ENCODE measurements at regions not wholly inside any gene's neighbourhood (a gene's known extent, or its start where the extent isn't known, plus 50 kb on each side); places are given as distances from the start of the nearest gene placed in this dataset.

- TF ChIP-seq TCF4 (CRISPR knock-in tag; IDR thresholded peaks at IDR 0.05; ENCODE audit: borderline replicate concordance) (no peak), ZFP30 (CRISPR knock-in tag; IDR thresholded peaks at IDR 0.05) (no peak), OSR1 (CRISPR knock-in tag; IDR thresholded peaks at IDR 0.05) (no peak), ZC3H10 (CRISPR knock-in tag; IDR thresholded peaks at IDR 0.05) (no peak), TSHZ2 (CRISPR knock-in tag; IDR thresholded peaks at IDR 0.05) (no peak), ISL1 (CRISPR knock-in tag; IDR thresholded peaks at IDR 0.05) (peak; percentile 54), ESRRG (CRISPR knock-in tag; IDR thresholded peaks at IDR 0.05) (no peak)
- peak; percentile 42 for ATAC-seq
These were observed 92.4 kb downstream of the CLDN1 start for GRCh38 chr3:190229632-190230424.

- ATAC-seq: no peak
These were observed 95.2 kb downstream of the CLDN1 start for GRCh38 chr3:190227064-190227463.

GRCh38 chr3:190224863-190225692, 97.2 kb downstream of the CLDN1 start:
- no peak for TF ChIP-seq ZFP30 (CRISPR knock-in tag; IDR thresholded peaks at IDR 0.05)
- ATAC-seq: peak; percentile 69

More at GRCh38 chr3:190227064-190227463, 95.2 kb downstream of the CLDN1 start:
- no peak for TF ChIP-seq GLIS3 (CRISPR knock-in tag; IDR thresholded peaks at IDR 0.05)
- no peak for TF ChIP-seq ESRRG (CRISPR knock-in tag; IDR thresholded peaks at IDR 0.05)
- no peak for TF ChIP-seq ZNF8 (CRISPR knock-in tag; IDR thresholded peaks at IDR 0.05)
- TF ChIP-seq CREB5 (CRISPR knock-in tag; IDR thresholded peaks at IDR 0.05; ENCODE audit: low read depth): no peak

GRCh38 chr3:190224456-190224855, 97.8 kb downstream of the CLDN1 start:
- TF ChIP-seq ZFP30 (CRISPR knock-in tag; IDR thresholded peaks at IDR 0.05) (no peak), PPARA (CRISPR knock-in tag; IDR thresholded peaks at IDR 0.05; ENCODE audit: borderline replicate concordance) (no peak), POU6F1 (CRISPR knock-in tag; IDR thresholded peaks at IDR 0.05; ENCODE audit: borderline replicate concordance, low read depth) (no peak), BACH2 (CRISPR knock-in tag; IDR thresholded peaks at IDR 0.05; ENCODE audit: borderline replicate concordance) (no peak), SNAI2 (CRISPR knock-in tag; IDR thresholded peaks at IDR 0.05) (no peak), PATZ1 (CRISPR knock-in tag; IDR thresholded peaks at IDR 0.05; ENCODE audit: borderline replicate concordance) (no peak), ZNF8 (CRISPR knock-in tag; IDR thresholded peaks at IDR 0.05) (no peak), GLIS3 (CRISPR knock-in tag; IDR thresholded peaks at IDR 0.05) (no peak), TCF4 (CRISPR knock-in tag; IDR thresholded peaks at IDR 0.05; ENCODE audit: borderline replicate concordance) (no peak)
- ATAC-seq: no peak

- TF ChIP-seq ESRRG (CRISPR knock-in tag; IDR thresholded peaks at IDR 0.05) (no peak), PATZ1 (CRISPR knock-in tag; IDR thresholded peaks at IDR 0.05; ENCODE audit: borderline replicate concordance) (no peak), SNAI2 (CRISPR knock-in tag; IDR thresholded peaks at IDR 0.05) (no peak), CREB5 (CRISPR knock-in tag; IDR thresholded peaks at IDR 0.05; ENCODE audit: low read depth) (no peak), ZNF8 (CRISPR knock-in tag; IDR thresholded peaks at IDR 0.05) (no peak), TCF4 (CRISPR knock-in tag; IDR thresholded peaks at IDR 0.05; ENCODE audit: borderline replicate concordance) (no peak), ISL1 (CRISPR knock-in tag; IDR thresholded peaks at IDR 0.05) (no peak), ZFP30 (CRISPR knock-in tag; IDR thresholded peaks at IDR 0.05) (no peak), ZNF70 (CRISPR knock-in tag; IDR thresholded peaks at IDR 0.05) (no peak), CSRNP3 (CRISPR knock-in tag; IDR thresholded peaks at IDR 0.05) (no peak)
- ATAC-seq: no peak
These were observed 99.3 kb downstream of the CLDN1 start for GRCh38 chr3:190222916-190223315.

Measured in SK-N-SH treated with all-trans-retinoic acid at 6 μM for 48 hours (cell line).